ENCODE measurements at regions not wholly inside any gene's neighbourhood (a gene's known extent, or its start where the extent isn't known, plus 50 kb on each side); places are given as distances from the start of the nearest gene placed in this dataset.

GRCh38 chr12:67546746-67547145 is 101.8 kb upstream of the DYRK2 start:
- in situ Hi-C loops (cut with MboI) (no loop called here), intact Hi-C loops (cut with micrococcal nuclease; ENCODE audit: unreplicated experiment) (no loop called here)
- CTCF ChIA-PET, result no interaction called here
- no peaks in the 10 kb centered on the region for H3K36me3 ChIP-seq (ENCODE audit: control insufficient read depth in 2 of 2, insufficient read depth in 2 of 2, low read length in 1 of 2)
- DNase-seq (ENCODE audit: low read depth, low spot score) (no peak), ATAC-seq (no peak), FAIRE-seq (no peak)
- H3K27me3 ChIP-seq (replicated peaks in 1 of 2; ENCODE audit: control insufficient read depth in 2 of 2, insufficient read depth in 2 of 2, low read length in 1 of 2), result no peaks in the 10 kb centered on the region
- RAD21 ChIA-PET (ENCODE audit: unreplicated experiment), result no interaction called here
- TF ChIP-seq TCF7 (IDR thresholded peaks at IDR 0.05; ENCODE audit: borderline replicate concordance) (no peak), USF1 (IDR thresholded peaks at IDR 0.05; ENCODE audit: borderline replicate concordance, extremely low read length, insufficient read depth, low read depth, low read length) (no peak), BCLAF1 (IDR thresholded peaks at IDR 0.05) (no peak), BACH1 (IDR thresholded peaks at IDR 0.05; ENCODE audit: borderline replicate concordance) (no peak), PKNOX1 (IDR thresholded peaks at IDR 0.05) (no peak), BRCA1 (IDR thresholded peaks at IDR 0.05; ENCODE audit: low read depth, low read length) (no peak), TARDBP (IDR thresholded peaks at IDR 0.05; ENCODE audit: borderline replicate concordance) (no peak), NFIC (IDR thresholded peaks at IDR 0.05; ENCODE audit: low read depth, low read length) (no peak), ESRRA (IDR thresholded peaks at IDR 0.05; ENCODE audit: low read length) (no peak), MTA2 (IDR thresholded peaks at IDR 0.05; ENCODE audit: low read depth) (no peak), ZBTB40 (IDR thresholded peaks at IDR 0.05; ENCODE audit: borderline replicate concordance) (no peak), ZNF217 (IDR thresholded peaks at IDR 0.05) (no peak), RB1 (IDR thresholded peaks at IDR 0.05; ENCODE audit: borderline replicate concordance) (no peak), RAD51 (IDR thresholded peaks at IDR 0.05) (no peak)
- no peaks in the 10 kb centered on the region for H4K20me1 ChIP-seq (ENCODE audit: control insufficient read depth, insufficient read depth)
- H3K4me2 ChIP-seq (ENCODE audit: control insufficient read depth, insufficient read depth), result no peak overlapping the region
- 56% methylated on average over 1 of the region's 1 CpG for WGBS (ENCODE audit: insufficient coverage, insufficient replicate concordance, low lambda C conversion rate, missing lambda C conversion rate)
- no peaks in the 10 kb centered on the region for H3K79me2 ChIP-seq (ENCODE audit: control insufficient read depth, insufficient read depth, low read length)
- no peak overlapping the region for H3K4me3 ChIP-seq
- H3K9ac ChIP-seq (ENCODE audit: control insufficient read depth, insufficient read depth, low read length), result no peak overlapping the region
- no peak overlapping the region for H2AFZ ChIP-seq (ENCODE audit: control insufficient read depth, low read depth, low read length)
- BruUV-seq (replicated peaks), result no TSS peak
- peaks cover 2% of the 10 kb centered on the region for H3K4me1 ChIP-seq (ENCODE audit: control insufficient read depth, insufficient read depth, low read length)
- SMC1A ChIA-PET (ENCODE audit: uncharacterized antibody, unreplicated experiment), result no interaction called here
- POLR2A ChIA-PET, result no interaction called here
- no peaks in the 10 kb centered on the region; the same call in 2 of the 3 replicates for H3K9me3 ChIP-seq (replicated peaks; ENCODE audit: control insufficient read depth, insufficient read depth, low read length)
- H3K27ac ChIP-seq (ENCODE audit: control insufficient read depth, insufficient read depth), result no peak overlapping the region

Data from GM12878 (cell line).